NCI-H1048 (cell line): ENCODE measurements at regions not wholly inside any gene's neighbourhood (a gene's known extent, or its start where the extent isn't known, plus 50 kb on each side); places are given as distances from the start of the nearest gene placed in this dataset.

Experiments used
- DNase-seq: peaks from one replicate; lab custom pipeline; 2025; lab: John Stamatoyannopoulos, UW

- DNase-seq, result no peak
Measured at GRCh38 chr14:44010071-44010470, 497.0 kb downstream of the FSCB start.

DNA sequence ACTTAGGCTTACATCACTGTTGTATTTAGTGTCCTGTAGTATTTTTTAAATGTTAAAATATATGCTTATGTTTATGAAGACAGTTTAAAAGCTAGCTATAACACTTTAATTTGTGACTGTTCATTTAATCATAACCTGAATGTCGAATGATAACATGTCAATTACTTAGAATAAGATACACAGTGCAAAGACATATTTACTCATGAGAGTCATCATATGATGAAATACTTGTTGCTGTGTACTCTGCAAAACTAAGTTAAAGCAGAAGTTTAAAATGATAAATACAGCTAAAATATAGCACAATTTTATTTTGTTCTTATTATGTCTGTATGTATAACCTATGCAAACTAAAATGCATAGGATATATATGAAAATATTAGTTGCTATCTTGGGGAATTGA, 497.4 kb downstream of the FSCB start:
- no peak for DNase-seq

DNA sequence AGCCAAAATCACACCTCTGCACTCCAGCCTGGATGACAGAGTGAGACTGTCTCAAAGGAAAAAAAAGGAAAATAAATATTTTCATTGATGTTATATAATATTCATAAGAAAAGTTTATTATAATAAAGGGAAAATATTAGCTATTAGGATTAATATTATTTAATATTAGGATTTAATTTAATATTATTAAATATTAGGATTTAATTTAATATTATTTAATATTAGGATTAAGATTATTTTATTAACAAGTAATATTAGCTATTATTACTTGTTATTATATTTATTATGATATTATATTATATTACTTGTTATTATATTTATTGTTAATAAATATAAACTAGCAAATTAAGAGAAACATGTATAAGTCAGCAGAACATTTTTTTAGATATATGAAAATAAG, 518.1 kb downstream of the FSCB start:
- no peak for DNase-seq

GRCh38 chr14:43983721-43984120, 523.4 kb downstream of the FSCB start:
- DNase-seq, result no peak

DNA sequence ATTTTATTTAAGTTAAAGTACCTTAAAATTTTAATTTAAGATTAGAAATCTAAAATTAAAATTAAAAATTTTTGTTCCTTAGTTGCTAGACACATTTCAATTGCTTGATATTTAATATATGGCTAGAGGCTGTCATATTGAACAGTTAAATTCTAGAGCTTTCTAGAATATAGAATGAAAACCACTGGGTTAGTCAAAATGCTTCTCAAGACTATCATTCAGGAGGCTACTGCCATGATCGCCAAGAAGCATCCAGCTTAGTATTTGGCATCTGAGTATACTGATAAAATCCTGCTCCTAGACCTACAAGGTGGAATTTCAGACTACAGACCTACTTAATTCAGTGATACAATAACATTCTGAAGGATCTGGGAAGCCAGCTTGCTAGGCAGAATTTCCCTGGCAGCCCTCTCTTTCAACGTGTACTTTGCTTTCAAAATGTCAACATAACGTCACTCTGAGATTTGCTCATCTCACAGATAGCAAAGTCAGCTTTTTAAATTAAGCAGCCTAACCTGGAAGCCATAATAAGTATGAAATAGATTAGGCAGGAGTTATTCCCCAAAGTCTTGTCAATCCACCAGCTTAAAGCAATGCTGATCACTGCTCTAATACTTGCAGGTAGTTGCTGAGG, 525.8 kb downstream of the FSCB start:
- no peak for DNase-seq

GRCh38 chr14:43956741-43957140, 550.3 kb downstream of the FSCB start:
- DNase-seq, result no peak

- no peak for DNase-seq
Measured at GRCh38 chr14:43949400-43949799, 557.7 kb downstream of the FSCB start.

GRCh38 chr14:43939836-43940235, 567.2 kb downstream of the FSCB start:
- DNase-seq, result no peak

- no peak for DNase-seq
Measured at GRCh38 chr14:43938588-43939281, 568.3 kb downstream of the FSCB start.

DNA sequence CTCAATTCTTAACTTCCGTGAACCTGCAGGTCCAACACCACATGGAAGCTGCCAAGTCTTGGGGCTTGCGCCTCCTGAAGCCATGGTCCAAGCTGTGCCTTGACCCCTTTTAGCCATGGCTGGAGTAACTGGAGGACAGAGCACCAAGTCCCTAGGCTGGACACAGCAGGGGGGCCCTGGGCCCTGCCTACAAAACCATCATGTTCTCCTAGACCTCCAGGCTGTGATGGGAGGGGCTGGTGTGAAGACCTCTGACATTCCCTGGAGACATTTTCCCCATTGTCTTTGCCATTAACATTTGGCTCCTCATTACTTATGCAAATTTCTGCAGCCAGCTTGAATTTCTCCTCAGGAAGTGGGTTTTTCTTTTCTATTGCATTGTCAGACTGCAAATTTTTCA, 570.1 kb downstream of the FSCB start:
- no peak for DNase-seq

DNA sequence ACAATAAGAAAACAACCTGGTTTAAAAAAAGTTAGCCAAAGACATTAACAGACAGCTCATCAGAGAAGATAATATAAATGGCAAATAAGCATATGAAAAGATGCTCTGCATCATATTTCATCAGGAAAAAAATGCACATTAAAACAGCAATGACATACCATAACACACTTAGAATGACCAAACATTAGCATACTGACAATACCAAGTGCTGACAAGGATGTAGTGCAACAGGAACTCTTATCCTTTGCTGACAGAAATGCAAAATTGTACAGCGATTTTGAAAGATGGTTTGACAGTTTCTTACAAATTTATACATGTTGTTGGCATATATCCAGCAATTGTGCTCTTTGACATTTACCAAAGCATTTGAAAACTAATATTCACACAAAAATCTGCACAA, 573.0 kb downstream of the FSCB start:
- no peak for DNase-seq

DNA sequence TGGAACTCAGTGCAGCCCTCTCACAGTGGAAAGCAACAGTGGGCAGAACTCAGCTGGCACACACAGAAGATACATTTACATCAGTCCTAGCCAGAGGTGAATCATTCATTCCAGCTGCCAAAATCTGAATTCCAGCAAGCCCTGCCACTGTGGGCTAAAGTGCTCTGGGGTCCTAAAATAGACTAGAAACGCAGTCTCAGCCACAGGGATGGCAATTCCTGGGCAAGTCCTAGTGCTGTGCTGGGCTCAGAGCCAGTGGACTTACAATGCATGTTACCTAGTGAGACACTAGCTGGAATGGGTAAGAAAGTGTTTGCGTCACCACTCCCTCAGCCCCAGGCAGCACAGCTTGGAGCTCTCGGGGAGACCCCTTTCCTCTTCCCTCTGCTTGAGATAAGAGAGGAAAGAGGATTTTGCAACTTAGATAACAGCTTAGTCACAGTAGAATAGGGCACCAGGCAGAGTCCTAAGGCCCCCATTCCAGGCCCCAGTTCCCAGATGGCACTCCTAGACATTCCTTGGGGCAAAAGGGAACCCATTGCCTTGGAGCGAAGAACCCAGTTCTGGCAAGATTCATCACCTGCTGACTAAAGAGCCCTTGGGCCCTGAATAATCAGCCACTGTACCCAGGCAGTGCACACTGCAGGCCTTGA, 592.9 kb downstream of the FSCB start:
- no peak for DNase-seq

DNA sequence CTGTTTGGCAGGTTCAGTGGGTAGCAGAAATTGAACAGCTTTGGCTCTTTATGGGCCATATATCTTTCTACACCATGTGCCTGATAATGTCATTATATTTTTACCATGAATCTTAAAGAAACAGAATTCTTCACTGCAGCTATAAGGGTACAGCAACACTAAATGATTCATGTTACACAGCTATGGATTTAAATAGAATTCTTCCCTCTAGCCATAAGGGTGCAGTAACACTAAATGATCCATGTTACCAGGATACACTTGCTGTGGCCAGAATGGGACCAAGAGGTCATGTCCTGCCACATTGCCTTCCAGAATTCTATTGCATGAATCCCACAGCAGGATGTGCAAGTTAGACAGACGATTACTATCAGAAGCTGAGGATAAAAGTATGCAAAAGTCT, 603.9 kb downstream of the FSCB start:
- DNase-seq, result no peak

GRCh38 chr14:43901911-43902673, 605.0 kb downstream of the FSCB start:
- DNase-seq, result no peak

GRCh38 chr14:43900173-43900655, 606.9 kb downstream of the FSCB start:
- DNase-seq, result no peak

DNA sequence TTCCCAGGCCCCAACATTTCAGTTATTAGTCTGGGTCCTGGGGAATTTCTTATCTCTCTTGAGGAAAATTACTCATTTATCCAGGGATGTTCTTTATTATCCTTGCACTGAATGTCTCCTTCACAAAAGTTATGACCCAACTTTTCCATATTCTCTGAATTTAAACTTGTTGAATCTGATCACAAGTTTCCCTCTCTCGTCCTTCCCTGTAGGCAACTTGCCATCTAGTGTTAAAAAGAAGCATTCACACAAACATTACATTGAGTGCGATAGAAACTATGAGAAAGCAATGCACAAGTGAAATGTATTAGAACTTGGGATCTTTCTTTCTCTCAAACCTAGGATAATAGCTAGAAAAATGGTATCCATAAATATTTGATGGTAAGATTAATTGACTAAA, 608.4 kb downstream of the FSCB start:
- DNase-seq, result no peak

DNA sequence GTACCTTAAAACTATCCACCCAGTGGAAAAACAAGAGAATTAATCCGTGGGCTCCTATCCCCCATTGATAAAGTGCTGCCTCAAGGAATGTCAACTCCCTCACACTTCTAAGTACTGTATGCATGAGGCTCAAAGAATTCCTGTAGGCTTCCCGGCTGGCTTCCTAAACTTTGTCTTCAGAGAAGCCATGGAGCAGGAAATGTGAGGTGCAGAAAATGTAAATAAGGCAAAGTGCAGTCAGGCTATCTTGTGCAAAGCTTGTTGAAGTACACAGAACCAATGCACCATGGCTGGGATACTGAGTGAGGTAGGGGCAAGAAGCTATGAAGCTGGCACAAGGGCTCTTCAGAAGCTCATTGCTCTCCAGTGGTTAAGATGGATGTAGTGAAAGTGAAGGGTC, 611.0 kb downstream of the FSCB start:
- DNase-seq, result no peak

GRCh38 chr14:43894534-43894933, 612.5 kb downstream of the FSCB start:
- no peak for DNase-seq

GRCh38 chr14:43887523-43887922, 619.6 kb downstream of the FSCB start:
- DNase-seq, result no peak

- no peak for DNase-seq
Measured at GRCh38 chr14:43877351-43877960, 629.6 kb downstream of the FSCB start.

GRCh38 chr14:43872752-43873655, 634.1 kb downstream of the FSCB start:
- DNase-seq, result no peak
